GM18519 (cell line): ENCODE measurements at regions not wholly inside any gene's neighbourhood (a gene's known extent, or its start where the extent isn't known, plus 50 kb on each side); places are given as distances from the start of the nearest gene placed in this dataset.
A peak's percentile ranks its signal among the peaks of the same experiment; 100 is the strongest.
"Not testable (repeated sequence)": the region's sequence is repeated elsewhere in the genome, so short reads cannot be mapped to it uniquely, and the experiment has no call there.

Source experiments
- ATAC-seq: cut with Tn5 transposase; IDR thresholded peaks from one replicate; pipeline ENCODE4 v1.9.1; 2021; ENCODE audit warnings: mild to moderate bottlenecking, moderate library complexity; ENCODE audit not compliant: unreplicated experiment, low FRiP score

DNA sequence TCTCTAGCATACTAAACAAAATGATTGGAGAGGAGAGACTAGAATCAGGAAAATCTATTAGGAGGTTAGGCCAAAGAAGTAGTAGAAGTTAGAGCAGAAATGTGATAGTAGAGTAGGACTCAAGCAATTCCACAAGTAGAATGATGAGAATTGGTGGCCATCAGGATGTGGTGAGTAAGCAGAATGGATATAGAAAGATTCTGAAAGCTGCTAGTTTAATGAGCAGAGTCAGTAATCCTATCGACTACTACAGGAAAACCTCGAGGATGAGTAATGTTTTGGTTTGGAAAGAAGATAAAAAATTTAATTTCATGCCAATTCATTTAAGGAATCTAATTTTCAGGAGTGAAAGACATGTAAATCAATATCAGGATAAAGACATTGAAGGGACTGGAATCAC lies 648.3 kb upstream of the PHF14 start:
- no peak for ATAC-seq

- ATAC-seq: no peak
These were observed 630.6 kb upstream of the PHF14 start for GRCh38 chr7:10343108-10343507.

- ATAC-seq: no peak
These were observed 627.6 kb upstream of the PHF14 start for GRCh38 chr7:10346032-10346431.

- ATAC-seq: no peak
These were observed 617.9 kb upstream of the PHF14 start for GRCh38 chr7:10355816-10356215.

GRCh38 chr7:10360050-10360449 lies 613.6 kb upstream of the PHF14 start:
- no peak for ATAC-seq

- ATAC-seq: no peak
These were observed 571.9 kb upstream of the PHF14 start for GRCh38 chr7:10401793-10402192.

GRCh38 chr7:10412422-10413019 lies 561.2 kb upstream of the PHF14 start:
- ATAC-seq: peak; percentile 92

- no peak for ATAC-seq
These were observed 554.7 kb upstream of the PHF14 start for GRCh38 chr7:10418985-10419384.

- no peak for ATAC-seq
These were observed 544.6 kb upstream of the PHF14 start for GRCh38 chr7:10429031-10429430.

DNA sequence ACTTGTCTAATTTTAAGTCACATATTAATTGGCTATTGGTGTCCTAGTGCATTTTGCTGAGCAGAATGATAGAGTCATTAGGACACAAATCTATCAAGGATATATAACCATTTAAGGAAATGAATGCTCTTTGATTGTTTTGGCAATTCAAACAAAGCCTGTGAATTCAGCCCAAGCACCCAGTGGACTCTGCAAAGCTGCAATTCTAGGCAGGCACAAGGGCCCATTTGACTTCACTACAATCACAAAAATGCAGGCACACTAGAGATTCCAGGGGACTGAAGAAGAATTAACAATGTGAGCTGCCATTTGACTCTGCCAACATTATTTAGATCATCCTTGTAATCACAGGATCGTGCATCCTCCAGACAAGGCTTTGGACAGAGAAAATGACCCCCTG lies 544.2 kb upstream of the PHF14 start:
- no peak for ATAC-seq

DNA sequence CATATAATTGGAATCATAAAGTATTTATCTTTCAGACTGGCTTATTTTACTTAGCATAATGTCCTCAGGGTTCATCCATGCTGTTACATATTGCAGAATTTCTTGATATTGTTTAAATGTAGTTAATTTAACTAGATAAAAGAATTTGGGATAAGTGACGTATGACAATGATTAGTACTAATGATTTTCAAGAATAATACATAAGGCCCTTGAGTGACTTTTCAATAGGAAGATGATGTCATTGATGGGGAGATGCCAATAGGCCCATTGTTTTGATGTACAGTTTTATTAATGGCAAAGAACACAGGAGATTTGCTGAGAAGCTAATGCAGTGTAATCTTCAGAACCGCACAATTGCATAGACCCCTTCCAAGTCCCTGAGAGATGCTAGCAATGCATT lies 537.4 kb upstream of the PHF14 start:
- ATAC-seq: no peak

DNA sequence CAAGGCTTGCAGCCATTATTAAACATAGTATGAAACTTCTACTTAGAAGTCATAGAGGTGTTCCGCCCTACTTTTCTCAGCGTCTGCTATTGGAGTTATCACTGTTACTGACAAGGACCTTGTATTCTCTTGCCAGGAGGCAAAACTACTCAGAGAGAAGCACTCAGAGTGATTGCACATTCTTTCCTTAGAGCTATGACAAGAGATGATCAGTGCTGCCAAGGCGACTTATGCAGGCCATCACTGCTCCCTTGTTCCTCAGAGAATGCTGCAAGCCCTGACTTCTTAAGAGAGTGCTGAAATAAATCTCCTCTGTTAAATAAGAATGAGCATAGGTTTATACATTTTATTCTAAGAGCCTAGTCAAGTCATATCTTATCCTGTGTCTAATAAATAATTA lies 534.6 kb upstream of the PHF14 start:
- ATAC-seq: no peak

DNA sequence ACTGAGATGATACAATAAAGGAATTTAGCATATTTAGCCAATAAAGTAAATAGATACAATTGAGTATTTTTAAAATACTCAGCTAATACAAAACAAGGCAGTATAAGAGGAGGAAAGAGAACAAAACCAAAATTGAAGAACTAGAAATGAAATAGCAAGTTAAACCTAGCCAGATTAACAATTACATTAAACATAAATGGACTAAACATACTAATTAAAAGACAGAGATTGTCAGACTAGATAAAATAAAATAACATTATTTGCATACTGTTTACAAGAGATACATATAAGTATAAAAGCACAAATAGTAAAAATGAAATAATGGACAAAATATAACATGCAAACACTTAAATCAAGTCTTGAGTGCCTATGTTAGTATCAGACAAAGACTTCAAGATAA lies 517.7 kb upstream of the PHF14 start:
- ATAC-seq: no peak

GRCh38 chr7:10460474-10460873 lies 513.2 kb upstream of the PHF14 start:
- no peak for ATAC-seq

DNA sequence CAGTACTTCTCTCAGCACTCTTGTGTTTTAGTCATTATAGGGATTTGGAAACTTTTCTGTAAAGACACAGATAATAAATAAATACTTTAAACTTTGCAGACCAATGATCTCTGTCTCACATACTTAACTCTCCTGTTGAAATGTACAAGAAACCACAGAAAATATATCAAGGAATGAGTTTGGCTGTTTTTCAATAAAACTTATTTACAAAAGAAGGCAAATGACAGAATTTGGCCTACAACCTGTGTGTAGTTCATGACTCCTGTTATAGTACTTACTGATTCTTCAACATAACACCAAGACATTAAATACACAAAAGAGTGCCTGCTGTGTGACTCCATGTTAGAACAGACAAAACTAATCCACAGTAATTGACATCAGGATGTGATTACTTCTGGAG lies 510.0 kb upstream of the PHF14 start:
- ATAC-seq: no peak

DNA sequence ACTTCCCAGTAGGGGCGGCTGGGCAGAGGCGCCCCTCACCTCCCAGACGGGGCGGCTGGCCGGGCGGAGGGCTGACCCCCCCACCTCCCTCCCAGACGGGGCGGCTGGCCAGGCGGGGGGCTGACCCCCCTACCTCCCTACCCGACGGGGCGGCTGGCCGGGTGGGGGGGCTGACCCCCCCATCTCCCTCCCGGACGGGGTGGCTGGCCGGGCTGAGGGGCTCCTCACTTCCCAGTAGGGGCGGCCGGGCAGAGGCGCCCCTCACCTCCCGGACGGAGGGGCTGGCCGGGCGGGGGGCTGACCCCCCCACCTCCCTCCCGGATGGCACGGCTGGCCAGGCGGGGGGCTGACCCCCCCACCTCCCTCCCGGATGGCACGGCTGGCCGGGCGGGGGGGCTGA lies 508.1 kb upstream of the PHF14 start:
- not testable (repeated sequence) for ATAC-seq

DNA sequence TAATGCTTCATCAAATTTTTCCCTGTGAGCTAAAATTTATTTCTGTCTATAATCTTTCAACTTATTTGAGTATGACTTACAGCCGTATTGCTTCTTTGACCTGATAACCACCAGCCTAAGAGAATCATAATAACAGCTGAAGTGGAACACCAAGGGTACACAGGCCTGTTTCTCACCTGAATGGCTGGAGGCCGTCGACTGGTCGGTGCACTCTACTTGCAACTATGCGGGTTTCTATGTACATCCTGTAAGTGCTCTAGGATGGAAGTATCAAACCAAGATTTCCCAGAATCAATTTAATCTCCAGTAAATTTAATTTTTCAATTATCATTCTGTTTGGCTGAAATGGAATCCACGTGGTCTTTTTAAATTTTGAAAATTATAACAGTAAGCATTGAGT lies 504.8 kb upstream of the PHF14 start:
- ATAC-seq: no peak

DNA sequence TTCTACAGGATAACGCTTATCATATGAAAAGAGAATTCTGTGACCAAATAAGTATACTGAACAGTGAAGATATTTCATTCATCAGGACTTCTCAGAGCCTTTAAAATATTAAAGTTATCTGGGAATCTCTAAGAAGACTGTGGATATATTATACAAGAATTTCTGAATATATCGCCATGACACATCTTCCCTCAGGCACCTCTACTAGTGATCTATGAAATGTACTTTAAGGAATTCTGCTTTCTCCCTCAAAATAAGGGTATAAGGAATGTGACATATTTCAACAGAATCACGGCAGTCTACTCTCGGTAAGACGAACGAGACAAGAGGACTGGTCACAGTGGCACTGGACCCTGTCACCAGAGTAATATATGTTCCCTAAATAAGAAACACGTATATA lies 504.2 kb upstream of the PHF14 start:
- no peak for ATAC-seq

DNA sequence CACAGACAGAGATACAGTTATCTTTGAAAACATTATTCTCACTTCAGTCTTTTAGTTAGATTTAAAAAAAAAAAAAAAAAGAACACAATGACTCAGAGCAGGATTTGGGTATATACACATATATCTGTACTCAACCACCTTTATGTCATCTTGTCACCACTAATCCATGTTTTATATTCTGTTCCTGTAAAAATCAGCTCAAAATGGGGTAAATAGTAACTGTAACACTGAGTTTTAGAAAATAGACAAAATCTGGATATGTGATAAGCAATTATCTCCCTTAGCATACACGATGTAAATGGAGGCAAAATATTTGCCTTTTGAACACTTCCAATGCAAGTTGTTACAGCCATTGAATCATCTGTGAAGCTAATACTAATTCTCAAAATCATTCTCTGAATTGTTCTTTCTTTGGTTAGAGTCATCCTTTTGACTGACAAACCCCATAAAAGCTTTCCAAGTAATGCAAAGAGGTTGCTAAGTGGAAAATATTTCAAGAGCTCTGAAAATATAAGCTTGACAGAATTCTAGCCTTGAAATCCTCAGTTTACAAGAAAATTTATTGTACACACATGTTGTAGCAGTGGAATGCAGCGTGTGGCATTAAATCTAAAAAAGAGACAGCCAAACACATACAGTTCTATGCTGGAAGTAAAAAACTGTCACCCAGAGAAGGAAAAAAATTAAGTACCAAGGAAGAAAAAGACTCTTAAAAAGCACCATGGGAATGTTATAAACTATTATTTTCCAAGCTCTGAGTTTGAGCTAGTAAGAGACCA lies 502.2 kb upstream of the PHF14 start:
- no peak for ATAC-seq

GRCh38 chr7:10472115-10472514 lies 501.6 kb upstream of the PHF14 start:
- ATAC-seq: no peak

GRCh38 chr7:10473569-10473968 lies 500.1 kb upstream of the PHF14 start:
- ATAC-seq: no peak

- ATAC-seq: no peak
These were observed 499.6 kb upstream of the PHF14 start for GRCh38 chr7:10474048-10474447.
